EL (cell line): ENCODE measurements at regions not wholly inside any gene's neighbourhood (a gene's known extent, or its start where the extent isn't known, plus 50 kb on each side); places are given as distances from the start of the nearest gene placed in this dataset.
A peak's percentile ranks its signal among the peaks of the same experiment; 100 is the strongest.

ENCODE experiments used
- DNase-seq: peaks from one replicate; pipeline ENCODE4 v3.0.0-alpha.2; 2016

DNA sequence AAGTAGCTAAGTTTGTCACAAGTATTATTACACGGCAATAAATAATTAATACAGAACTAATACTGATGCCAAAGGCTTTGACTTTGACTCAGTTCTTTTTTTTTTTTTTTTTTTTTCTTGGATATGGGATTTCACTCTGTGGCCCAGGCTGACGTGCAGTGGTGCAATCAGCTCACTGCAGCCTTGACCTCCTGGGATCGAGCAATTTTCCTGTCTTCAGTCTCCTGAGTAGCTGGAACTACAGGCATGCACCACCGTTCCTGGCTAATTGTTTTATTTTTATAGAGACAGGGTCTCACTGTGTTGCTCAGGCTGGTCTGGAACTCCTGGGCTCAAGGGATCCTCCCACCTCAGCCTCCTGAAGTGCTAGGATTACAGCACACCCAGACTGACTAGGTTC, 284.5 kb downstream of the SS18 start:
- DNase-seq = no peak

DNA sequence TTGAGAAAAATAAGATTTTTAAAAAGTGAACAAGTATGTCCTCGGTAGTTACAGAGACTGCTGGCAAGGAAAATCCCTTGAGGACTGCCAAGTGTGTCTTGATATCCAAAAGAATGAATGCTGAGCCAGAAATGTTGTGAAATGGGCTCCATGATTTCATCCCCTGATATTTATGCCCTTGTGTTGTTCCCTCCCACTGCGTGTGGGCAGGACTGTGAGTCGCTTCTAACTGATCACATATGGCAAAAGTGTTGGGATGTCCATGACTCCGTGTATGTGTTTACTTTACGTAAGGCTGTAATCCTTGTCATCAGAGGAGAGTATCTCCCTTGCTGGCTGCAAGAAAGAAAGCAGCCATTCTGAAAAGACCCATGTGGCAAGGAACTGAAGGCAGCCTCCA, 285.1 kb downstream of the SS18 start:
- peak; percentile 83 for DNase-seq

DNA sequence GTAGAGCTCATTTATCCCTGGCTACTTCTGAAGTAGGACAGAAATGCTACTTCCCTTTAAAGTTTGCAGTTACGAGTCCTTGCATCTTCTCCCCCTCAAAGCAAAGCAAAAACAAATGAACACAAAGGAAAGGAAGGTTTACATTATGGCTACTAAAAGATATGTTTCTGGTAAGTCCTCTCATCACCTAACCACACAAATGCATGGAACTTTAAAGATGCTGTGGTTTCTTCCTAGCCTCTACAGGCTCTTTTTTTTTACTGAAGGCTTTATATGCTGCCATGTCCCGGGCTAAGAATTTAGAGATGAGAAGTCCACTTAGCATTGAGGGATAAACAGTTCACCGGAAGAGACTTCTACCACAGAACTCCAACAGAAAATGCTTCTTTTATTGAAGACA, 291.2 kb downstream of the SS18 start:
- no peak for DNase-seq

DNA sequence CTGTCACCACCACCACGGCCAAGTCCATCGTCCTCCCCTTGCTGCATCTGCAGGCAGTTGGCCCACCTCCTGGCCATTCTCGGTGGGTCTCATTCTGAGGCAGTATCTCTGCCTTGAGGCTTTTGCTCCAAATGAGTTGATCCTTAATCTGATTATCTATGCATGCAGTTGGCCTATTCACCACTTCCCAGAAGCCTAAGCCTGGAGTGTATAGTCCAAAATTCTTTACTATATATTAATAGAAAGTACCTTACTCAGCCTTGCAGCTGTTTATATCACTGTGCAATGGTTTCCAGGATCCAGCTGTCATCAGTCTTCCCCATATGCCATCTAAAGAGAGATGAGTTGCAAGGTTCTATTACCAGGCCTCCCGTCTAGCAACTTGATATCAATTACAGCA, 292.4 kb downstream of the SS18 start:
- no peak for DNase-seq

DNA sequence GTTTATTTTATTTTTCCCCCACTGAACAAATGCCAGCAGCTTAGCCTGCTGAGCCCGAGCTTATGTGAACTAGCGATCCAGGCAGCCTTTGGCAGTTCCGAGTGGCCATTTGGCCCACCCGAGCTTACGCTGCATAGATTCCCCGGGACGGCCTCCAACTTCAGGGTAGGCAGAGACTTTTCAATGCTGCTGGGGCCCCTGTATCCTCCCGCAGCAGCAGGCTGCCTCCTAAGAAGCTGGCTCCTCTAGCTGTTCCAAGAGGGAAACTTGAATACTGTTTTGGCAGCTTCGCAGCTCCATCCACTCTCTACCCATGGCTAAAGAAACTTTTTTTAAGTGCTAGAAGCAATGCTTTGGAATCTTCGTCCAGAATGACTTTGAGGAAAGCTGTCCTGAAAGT, 295.2 kb downstream of the SS18 start:
- no peak for DNase-seq

DNA sequence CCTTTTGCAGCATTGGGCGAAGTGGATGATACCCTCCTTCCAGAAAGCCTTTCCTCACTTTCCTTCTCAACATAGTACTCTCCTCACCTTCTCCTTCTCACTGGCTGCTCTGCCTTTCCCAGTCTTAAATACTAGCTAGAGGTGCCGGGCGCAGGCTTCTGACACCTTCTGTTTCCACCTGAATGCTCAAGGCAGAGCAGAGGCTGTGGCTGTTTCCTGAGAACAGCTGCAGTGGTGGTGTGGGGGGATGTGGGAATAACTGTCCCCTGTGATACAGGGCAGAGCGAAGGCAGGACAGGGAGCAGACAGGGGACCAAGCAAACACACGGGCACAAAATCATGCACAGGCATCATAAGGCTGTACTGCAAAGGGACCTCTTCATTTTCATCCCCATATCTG, 303.1 kb downstream of the SS18 start:
- DNase-seq = no peak

DNA sequence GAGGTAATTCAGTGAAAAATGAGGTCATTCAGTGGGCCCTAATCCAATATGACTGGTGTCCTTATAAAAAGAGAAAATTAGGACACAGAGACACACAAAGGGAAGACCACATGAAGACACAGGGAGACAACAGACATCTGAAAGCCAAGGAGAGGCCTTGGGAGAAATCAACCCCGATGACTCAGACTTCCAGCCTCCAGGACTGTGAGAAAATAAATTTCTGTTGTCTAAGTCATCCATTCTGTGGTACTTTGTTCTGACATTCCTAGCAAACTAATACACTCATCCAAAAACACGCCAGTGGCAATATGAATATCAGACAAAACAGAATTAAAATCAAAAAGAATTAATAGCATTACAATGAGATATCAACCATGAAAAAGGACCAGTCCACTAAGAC, 303.7 kb downstream of the SS18 start:
- peak; percentile 95 for DNase-seq

DNA sequence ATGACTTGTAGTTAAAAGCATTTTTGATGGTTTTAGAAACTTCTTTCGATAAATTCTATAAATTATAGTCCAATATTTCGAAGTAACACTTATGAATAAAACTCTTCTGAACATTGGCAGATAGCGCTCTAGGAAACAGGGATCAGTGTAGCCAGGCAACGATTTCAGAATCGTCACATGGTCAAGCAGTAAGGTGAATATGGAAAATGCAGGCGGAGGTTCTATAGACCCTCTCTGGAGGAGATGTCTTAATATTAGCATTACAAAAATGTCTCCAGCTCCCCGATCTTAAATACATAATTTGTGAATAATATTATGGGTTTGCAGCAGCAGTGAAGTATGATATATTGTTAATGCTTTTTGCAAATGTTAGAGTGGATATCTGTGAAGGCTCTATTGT, 310.3 kb downstream of the SS18 start:
- DNase-seq = no peak

DNA sequence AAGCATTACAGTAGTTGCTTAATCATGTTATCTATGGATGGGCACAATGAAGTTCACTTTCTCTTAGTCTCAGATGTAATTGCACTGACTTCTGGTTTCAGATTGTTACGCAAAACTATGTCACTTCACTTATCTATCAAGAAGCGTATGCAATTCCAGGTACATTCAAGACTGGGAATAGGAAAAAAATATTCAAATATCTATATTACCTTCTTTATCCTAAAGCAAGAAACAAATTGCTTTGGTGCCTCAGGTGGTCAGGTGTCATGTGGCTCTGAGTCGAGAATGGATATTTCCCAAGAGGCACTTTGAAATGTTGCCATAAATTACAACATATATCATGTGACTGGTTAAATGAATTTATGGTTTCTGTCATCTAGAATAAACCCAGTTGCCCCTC, 318.6 kb downstream of the SS18 start:
- no peak for DNase-seq

DNA sequence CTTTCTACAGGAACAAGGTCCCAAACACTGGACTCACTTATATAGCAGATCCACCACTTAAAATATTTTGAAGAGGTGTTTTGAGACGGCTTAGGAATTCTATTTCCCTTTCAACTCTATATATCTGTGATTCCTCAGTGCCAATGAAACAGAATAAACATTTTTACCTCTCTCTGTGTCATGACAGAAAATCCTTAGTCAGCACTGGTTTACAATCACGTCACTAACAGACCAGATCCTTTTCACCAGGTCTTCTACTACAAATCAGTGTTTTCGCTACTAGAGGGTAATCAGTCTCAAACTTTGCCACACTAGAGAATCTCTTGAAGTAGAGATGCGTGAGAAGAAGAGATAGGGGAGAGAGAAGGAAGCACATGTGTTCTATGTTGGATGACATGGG, 325.6 kb downstream of the SS18 start:
- no peak for DNase-seq

DNA sequence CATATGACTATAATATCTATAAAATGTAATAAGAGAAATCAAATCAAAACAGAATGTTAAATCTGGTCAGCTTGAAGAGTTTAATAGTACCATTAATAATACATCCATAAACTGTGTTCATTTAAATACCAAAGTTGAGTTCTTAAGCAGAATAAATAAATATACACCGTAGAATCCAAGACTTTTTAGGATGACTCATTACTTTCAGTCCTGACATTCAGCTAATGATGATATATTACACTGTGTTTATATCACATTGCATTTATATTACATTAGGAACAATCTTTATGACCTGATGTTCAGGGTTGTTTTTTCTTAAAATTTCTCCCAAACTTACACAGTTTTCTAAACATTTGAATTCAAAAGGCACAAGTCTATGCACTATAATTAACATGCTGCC, 331.3 kb downstream of the SS18 start:
- peak; percentile 52 for DNase-seq

DNA sequence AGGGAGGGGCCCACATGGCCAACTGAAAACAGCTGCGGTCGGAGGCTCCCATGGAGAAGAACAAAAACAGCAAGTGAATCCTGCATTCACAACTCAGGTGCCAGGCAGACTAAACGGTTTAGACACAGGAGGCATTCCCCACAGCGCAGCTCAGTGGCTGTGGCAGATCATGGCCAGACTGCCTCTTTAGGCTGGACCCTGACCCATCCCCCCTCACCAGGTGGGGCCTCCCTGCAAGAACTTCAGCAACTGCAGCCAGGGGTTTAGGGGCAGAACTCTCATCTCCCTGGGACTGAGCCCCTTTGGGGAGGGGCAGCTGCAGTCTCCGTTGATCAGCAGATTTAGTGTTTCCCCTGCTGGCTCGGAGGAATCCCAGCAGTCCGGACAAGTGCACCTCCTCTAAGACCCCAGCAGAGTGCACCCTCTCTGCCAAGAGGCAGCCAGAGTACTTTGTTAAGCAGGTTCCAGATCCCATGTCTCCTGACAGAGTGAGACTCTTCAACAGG, 346.7 kb downstream of the SS18 start:
- DNase-seq = no peak

DNA sequence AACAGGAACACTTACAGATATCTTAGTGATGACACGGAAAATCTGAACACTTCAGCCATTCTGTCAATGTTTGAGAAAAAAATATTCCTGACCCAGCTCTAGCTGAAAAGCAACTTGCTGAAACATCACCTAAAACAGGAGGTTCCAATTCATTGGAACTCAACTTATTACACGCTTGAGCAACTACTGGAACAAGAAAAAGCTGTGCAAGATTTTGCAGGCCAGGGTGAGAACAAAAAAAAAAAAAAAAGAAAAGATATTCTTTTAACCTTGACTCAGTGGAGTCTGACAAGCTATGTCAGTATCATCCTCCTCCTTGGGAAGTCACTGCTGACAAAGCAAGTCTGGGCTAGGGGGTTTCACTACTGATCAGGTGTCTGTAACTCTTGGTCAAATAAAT, 351.0 kb downstream of the SS18 start:
- DNase-seq = no peak

DNA sequence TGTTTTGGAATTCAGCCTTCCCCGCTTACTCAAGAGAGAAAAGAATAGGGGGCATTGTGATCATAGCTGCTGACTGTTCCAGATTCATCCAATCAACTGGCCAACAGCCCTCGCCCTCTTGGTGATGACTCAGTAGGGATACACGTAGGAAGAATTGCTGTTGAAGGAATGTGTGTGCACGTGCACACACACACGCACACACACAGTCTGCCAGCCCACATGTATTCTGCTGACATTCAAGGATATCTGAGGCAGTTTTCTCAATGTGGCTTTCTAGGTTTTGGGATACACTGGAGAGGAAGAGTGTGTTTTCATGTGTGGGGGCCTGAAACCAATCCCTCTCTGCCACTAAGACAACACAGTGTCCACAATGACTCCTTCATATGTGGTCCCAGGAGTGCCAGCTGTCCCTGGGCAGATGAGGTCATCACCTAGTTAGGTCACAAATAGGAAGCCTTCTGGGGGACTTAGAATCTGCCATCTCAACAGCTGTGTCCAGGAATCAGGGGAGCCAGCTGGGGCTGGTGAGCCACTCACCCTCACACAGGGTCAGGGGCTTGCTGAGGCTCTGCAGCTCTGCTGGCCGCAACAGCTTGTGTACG, 352.6 kb downstream of the SS18 start:
- DNase-seq = peak; percentile 97

DNA sequence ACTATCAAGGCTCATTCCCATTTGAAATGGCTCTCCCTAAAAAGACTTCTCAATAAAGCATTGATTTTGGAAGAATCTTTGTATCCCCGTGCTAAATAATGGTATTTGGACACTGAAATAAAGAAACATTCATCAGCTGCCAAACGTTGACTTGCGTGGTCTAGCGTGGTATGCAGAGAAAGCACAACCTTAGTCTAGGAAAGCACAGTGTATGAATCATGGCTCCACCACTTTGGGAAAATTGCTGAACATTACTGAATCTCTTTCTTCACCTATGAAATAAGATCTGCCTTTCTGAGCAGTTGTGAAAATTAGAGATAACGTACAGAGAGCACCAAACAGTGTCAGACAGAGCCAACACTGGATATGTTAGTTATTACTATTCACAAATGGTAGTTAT, 353.9 kb downstream of the SS18 start:
- peak; percentile 13 for DNase-seq

DNA sequence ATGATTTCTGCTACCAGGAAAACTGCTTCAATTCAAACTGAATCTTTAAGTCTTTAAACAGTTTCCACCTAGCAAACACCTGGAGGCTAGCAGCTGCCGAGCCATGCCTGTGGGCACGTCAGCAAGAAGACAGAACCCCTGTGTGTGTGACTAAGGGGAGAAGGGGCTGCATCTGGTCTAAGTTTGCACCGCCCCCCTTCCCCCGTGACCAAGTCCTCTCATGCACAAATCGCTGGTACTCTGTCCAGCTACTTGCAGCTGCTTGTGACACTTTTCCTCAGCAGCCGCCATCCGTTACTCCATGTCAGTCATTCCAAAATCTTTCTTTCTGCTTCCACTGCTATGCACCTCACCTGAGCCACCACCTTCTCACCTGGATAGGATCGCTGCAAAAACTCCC, 355.0 kb downstream of the SS18 start:
- DNase-seq = no peak

DNA sequence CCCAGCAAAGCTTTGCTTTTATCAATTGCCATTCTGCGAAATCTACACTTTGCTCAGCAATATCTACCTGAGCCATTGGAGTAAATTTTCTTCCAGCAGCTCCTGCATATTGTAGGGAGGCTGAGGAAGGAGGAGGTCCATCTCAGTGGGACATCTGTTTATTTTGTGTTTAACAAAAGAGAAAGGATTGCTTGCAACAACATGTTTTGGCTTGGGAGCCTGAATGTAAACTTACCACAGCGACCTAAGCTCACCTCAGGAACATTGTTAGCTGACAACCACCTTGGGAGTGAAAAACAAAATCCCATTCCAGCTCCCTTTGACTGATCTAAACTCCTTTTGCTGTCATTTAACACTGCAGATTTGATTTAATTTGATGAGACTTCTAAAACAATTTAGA, 356.1 kb downstream of the SS18 start:
- DNase-seq = no peak

DNA sequence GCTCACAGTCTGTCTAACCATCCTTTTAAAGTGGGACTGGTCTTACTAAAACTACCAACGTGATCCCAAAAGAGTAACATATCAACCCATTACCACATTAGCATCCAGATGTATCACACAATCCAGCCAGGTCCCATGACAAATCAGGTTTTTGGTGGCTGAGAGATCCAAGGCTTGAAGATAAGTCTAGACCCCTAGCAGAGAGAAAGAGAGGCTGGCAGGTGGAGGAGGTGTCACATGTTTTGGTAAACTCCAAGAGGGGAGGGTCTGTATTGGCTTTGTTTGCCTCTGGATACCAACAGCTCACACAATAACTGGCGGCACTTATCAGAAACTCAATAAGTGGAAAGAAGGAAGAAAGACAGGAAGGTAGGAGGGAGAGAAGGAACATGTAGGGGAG, 357.6 kb downstream of the SS18 start:
- DNase-seq = no peak

DNA sequence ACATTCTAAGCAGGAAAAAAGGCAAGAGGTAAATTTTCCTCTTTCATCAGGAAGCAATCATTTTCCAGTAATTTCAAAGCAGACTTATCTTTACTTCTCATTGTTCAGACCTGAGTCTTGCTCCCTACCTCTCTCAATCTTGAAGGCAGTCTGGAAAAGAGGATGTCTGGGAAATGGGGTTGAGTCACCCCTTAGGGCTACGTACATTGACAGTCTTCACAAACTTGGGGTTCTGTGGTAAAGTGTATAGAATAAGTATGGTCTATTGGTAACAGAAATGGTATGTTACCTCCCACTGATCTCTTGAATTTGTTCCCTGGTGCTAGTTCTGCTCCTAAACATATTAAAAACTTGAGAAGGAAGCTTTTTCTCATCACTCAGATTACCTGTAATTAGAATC, 361.3 kb downstream of the SS18 start:
- DNase-seq = no peak

DNA sequence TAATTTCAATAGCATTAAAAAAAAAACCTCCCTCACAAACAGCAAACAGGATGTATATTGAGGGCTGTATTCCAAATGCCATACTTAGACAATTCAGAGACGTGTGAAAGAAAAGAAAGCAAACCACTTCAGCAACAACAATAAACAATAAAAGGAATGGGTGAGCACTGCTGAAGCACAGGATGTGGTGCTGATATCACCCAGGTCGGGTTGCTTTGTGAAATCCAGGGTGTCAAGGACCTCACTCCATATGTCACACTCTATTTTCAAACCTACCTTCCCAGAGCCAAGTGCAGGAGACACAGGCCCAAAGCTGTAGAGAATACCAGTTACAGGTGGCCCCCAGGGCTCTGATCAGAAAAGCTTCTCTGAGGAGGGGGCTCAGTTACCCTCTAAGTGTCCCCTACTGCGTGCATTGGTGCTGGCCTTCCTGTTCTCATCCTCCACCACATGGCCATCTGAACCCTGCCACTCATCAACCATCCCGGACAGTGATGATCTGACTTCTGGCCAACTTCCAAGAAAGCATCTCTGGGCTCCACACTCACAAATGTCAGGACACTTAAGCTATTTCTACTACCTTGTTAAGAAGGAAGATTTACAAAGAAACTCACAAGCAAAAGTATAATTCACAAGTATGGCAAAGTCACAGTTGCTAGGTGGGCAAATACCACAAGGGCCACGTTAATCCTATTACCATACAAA, 363.0 kb downstream of the SS18 start:
- DNase-seq = no peak

DNA sequence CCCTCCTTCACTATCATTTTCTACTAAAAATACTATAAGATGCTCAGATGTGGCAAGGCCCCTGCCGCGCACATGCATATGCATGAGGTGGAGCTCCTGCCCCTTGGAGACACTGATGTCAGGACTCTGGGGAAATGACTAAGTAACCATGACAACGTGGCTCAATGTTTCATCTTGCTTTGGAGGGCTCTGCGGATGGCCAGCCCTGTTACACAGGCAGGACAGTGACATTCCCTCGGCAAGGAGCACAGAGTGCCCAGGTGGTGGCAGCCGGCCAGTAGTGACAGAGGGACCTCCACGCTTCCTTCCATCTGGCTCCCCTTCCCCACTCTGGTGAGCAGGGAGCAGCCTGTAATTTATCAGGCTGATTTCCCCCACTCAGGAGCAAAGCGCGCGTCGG, 364.1 kb downstream of the SS18 start:
- peak; percentile 11 for DNase-seq

DNA sequence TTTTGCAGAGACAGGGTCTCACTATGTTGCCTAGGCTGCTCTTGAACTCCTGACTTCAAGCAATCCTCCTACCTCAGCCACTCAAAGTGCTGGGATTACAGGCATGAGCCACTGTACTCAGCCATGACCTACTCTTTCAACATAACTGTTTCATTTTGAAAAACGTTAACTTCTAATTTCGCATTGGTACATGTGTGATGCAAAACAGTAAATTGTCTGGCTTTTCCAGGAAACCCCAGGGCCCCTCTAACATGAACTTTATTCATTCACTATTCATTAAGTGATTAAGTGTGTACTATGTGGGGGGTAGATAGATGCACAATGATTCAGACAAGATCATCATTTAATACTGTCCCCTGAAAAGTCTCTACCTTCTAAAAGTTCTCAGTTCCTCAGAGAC, 364.9 kb downstream of the SS18 start:
- DNase-seq = no peak

DNA sequence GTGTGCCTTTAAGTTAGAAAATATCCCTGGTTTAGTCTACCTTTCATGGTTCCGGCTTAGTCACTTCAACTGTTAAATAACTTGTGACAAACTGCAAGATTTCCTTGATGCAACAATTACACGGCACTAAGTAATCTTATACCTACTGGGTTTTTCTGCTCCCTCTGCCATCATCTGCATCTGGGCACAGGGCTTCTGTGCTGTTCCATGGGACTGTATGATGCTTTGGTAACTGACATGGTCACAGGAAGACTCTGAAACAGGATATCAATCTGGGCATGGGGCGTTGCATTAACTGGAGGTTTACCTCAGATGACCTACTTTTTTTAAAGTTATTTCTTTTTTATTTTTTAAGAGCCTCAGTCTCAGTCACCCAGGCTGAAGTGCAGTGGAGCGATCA, 365.4 kb downstream of the SS18 start:
- DNase-seq = no peak

DNA sequence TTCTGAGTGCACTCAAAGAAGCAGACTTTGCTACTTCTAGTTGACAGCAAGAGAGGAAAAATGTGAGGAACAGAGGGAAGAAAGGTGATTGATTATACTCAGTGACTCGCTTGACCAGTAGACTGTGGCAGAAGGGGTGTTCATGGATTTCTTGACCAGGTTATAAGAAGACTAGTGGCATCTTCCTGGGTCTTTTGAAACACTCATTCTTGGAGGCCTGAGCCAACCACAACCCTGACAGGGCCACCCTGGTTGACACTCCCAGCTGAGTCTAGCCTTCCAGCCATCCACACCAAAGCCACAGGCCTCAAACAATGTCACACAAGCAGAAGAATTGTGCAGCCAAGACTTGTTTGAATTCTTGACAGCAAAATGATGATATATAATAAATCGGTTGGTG, 366.3 kb downstream of the SS18 start:
- DNase-seq = no peak

DNA sequence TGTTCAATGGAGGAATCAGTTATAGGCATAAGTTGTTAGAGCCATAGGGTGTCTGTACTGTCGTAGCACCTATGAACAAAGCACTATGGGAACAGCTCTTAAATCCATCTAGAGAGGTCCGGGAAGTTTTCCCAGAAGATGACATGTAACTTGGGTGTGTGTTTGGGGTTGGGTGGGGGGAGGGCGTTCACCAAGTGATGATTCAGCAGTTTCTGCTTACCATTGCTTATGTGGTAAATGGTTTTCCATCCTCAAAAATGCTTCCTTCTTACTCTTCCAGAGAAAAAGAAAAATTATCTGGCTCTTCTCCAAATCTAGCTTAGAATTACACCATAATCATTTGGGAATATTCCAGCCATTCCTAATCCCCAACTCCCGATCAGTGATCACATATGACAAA, 361.1 kb upstream of the ZNF521 start:
- no peak for DNase-seq
